H9 (cell line): ENCODE measurements at regions not wholly inside any gene's neighbourhood (a gene's known extent, or its start where the extent isn't known, plus 50 kb on each side); places are given as distances from the start of the nearest gene placed in this dataset.

Experiments
- DNase-seq: peaks from one replicate; pipeline ENCODE4 v3.0.0-alpha.2; 2017
- H2AFZ ChIP-seq: one replicate; pipeline ENCODE4 v1.6.1; 2013; ENCODE audit warnings: mild to moderate bottlenecking, low read length, control low read depth, moderate library complexity
- H2AK5ac ChIP-seq: 2 replicates; pipeline ENCODE4 v1.6.1; 2013; ENCODE audit warnings: low read length, control low read depth, mixed read lengths; ENCODE audit not compliant: insufficient read length
- H2BK120ac ChIP-seq: one replicate; pipeline ENCODE4 v1.6.1; 2013; ENCODE audit warnings: low read depth, mild to moderate bottlenecking, low read length, control low read depth, inconsistent platforms; ENCODE audit not compliant: poor library complexity, severe bottlenecking
- H2BK12ac ChIP-seq: 2 replicates; pipeline ENCODE4 v1.6.1; 2013; ENCODE audit warnings: low read length, control low read depth, mixed read lengths, low read depth; ENCODE audit not compliant: insufficient read length
- H2BK15ac ChIP-seq: 2 replicates; pipeline ENCODE4 v1.6.1; 2013; ENCODE audit warnings: low read depth, low read length, control low read depth
- H2BK20ac ChIP-seq: one replicate; pipeline ENCODE4 v1.6.1; 2013; ENCODE audit warnings: low read depth, mild to moderate bottlenecking, low read length, control low read depth, inconsistent platforms; ENCODE audit not compliant: poor library complexity, severe bottlenecking
- H2BK5ac ChIP-seq: 2 replicates; pipeline ENCODE4 v1.6.1; 2013; ENCODE audit warnings: low read length, control low read depth, mixed read lengths; ENCODE audit not compliant: insufficient read length
- H3K14ac ChIP-seq: 2 replicates; pipeline ENCODE4 v1.6.1; 2013; ENCODE audit warnings: low read length, control low read depth; ENCODE audit not compliant: insufficient read depth
- H3K18ac ChIP-seq: 2 replicates; pipeline ENCODE4 v1.6.1; 2013; ENCODE audit warnings: low read depth, mild to moderate bottlenecking, mixed read lengths, low read length, control low read depth; ENCODE audit not compliant: insufficient read length
- H3K23ac ChIP-seq: 2 replicates; pipeline ENCODE4 v1.6.1; 2013; ENCODE audit warnings: low read length, control low read depth, mixed read lengths, low read depth; ENCODE audit not compliant: insufficient read length
- H3K23me2 ChIP-seq: 2 replicates; pipeline ENCODE4 v1.6.1; 2013; ENCODE audit warnings: low read depth, mild to moderate bottlenecking, mixed read lengths, low read length, control low read depth; ENCODE audit not compliant: insufficient read length, poor library complexity, severe bottlenecking
- H3K27ac ChIP-seq: 2 replicates; pipeline ENCODE4 v1.5.1; 2013; ENCODE audit warnings: low read length, control low read depth, mixed read lengths, low read depth; ENCODE audit not compliant: insufficient read length
- H3K27me3 ChIP-seq: 2 replicates; pipeline ENCODE4 v1.6.1; 2013; ENCODE audit warnings: low read length, control low read depth, inconsistent platforms; ENCODE audit not compliant: insufficient read depth
- H3K4ac ChIP-seq: 2 replicates; pipeline ENCODE4 v1.6.1; 2013; ENCODE audit warnings: low read depth, mild to moderate bottlenecking, control low read depth, inconsistent platforms, low read length, moderate library complexity
- H3K4me1 ChIP-seq: 2 replicates; pipeline ENCODE4 v1.6.1; 2013; ENCODE audit warnings: low read length, control low read depth, inconsistent platforms; ENCODE audit not compliant: insufficient read depth
- H3K4me2 ChIP-seq: 2 replicates; pipeline ENCODE4 v1.6.1; 2013; ENCODE audit warnings: low read length, control low read depth, mixed read lengths; ENCODE audit not compliant: insufficient read length, insufficient read depth
- H3K56ac ChIP-seq: 2 replicates; pipeline ENCODE4 v1.6.1; 2013; ENCODE audit warnings: low read depth, mild to moderate bottlenecking, mixed read lengths, low read length, control low read depth; ENCODE audit not compliant: insufficient read length
- H3K79me1 ChIP-seq: 2 replicates; pipeline ENCODE4 v1.6.1; 2013; ENCODE audit warnings: low read depth, mild to moderate bottlenecking, moderate library complexity, low read length, control low read depth, inconsistent platforms; ENCODE audit not compliant: insufficient read depth, poor library complexity, severe bottlenecking
- H3K79me2 ChIP-seq: 2 replicates; pipeline ENCODE4 v1.6.1; 2013; ENCODE audit warnings: low read length, control low read depth, inconsistent platforms; ENCODE audit not compliant: insufficient read depth
- H3K9ac ChIP-seq: 2 replicates; pipeline ENCODE4 v1.6.1; 2013; ENCODE audit warnings: low read length, control low read depth, mixed read lengths; ENCODE audit not compliant: insufficient read length; ENCODE audit errors: extremely low read depth
- H3K9me3 ChIP-seq: one replicate; pipeline ENCODE4 v1.6.1; 2013; ENCODE audit warnings: low read depth, low read length, inconsistent platforms; ENCODE audit not compliant: control insufficient read depth
- H3T11ph ChIP-seq: one replicate; pipeline ENCODE4 v1.6.1; 2013; ENCODE audit warnings: mild to moderate bottlenecking, low read length, control low read depth, inconsistent platforms
- H4K20me1 ChIP-seq: one replicate; pipeline ENCODE4 v1.6.1; 2013; ENCODE audit not compliant: control insufficient read depth, insufficient read length, insufficient read depth
- H4K5ac ChIP-seq: 2 replicates; pipeline ENCODE4 v1.6.1; 2013; ENCODE audit warnings: low read depth, mild to moderate bottlenecking, mixed read lengths, low read length, control low read depth; ENCODE audit not compliant: insufficient read length
- H4K8ac ChIP-seq: replicated peaks from 2 replicates; pipeline ENCODE4 v1.6.1; 2013; ENCODE audit warnings: low read length, control low read depth, mixed read lengths, low read depth; ENCODE audit not compliant: insufficient read length
- H4K91ac ChIP-seq: 2 replicates; pipeline ENCODE4 v1.6.1; 2013; ENCODE audit warnings: low read depth, mild to moderate bottlenecking, moderate library complexity, mixed read lengths, low read length, control low read depth; ENCODE audit not compliant: insufficient read length
- H3K27ac Mint-ChIP-seq, 3 experiments: 2 replicates in 2 of 3; 3 replicates in 1 of 3; pipeline ENCODE4 v1.8.0; 2020 to 2021; ENCODE audit warnings: mixed read lengths in 3 of 3, mild to moderate bottlenecking in 1 of 3, moderate library complexity in 1 of 3
- H3K27me3 Mint-ChIP-seq: 2 replicates; pipeline ENCODE4 v1.8.0; 2021; ENCODE audit warnings: low read depth, mild to moderate bottlenecking, moderate library complexity, mixed read lengths
- H3K36me3 Mint-ChIP-seq, 3 experiments: 2 replicates in 2 of 3; 3 replicates in 1 of 3; pipeline ENCODE4 v1.8.0; 2020 to 2021; ENCODE audit warnings: low read depth in 3 of 3, mixed read lengths in 3 of 3; ENCODE audit not compliant: insufficient read depth in 1 of 3
- H3K4me1 Mint-ChIP-seq, 2 experiments: 2 replicates each; pipeline ENCODE4 v1.8.0; 2020; ENCODE audit warnings: mixed read lengths in 2 of 2
- H3K4me3 Mint-ChIP-seq, 2 experiments: 2 replicates in 1 of 2; 3 replicates in 1 of 2; pipeline ENCODE4 v1.8.0; 2020 to 2021; ENCODE audit warnings: mild to moderate bottlenecking in 2 of 2, mixed read lengths in 2 of 2, moderate library complexity in 1 of 2
- H3K9me3 Mint-ChIP-seq, 2 experiments: 2 replicates in 1 of 2; 3 replicates in 1 of 2; pipeline ENCODE4 v1.8.0; 2020; ENCODE audit warnings: mild to moderate bottlenecking in 2 of 2, mixed read lengths in 2 of 2, moderate library complexity in 1 of 2
- CTCF ChIP-seq: fragments of 200-600 bp; sonication (generic); conservative IDR thresholded peaks from 3 replicates; pipeline ENCODE4 v1.8.0; 2021; ENCODE audit warnings: antibody characterized with exemption, mild to moderate bottlenecking
- WGBS: extraction: QIAGEN DNeasy Blood & Tissue Kit; methylation state at CpG from one replicate; pipeline ENCODE4 v1.1.7; 2013; ENCODE audit warnings: missing lambda C conversion rate, low lambda C conversion rate, mixed read lengths; ENCODE audit not compliant: insufficient read length; ENCODE audit errors: extremely low coverage; 5-methylcytosine and 5-hydroxymethylcytosine counted together

GRCh38 chr5:156120777-156121176 lies 206.2 kb upstream of the SGCD start:
- Histone ChIP-seq H3K14ac (no peak overlapping the region), H2AFZ (no peak overlapping the region), H4K8ac (no peak overlapping the region), H3K23me2 (no peaks in the 10 kb centered on the region), H3K79me2 (no peaks in the 10 kb centered on the region), H2BK5ac (no peak overlapping the region), H3K9ac (no peak overlapping the region), H3K56ac (no peak overlapping the region), H3K4ac (no peak overlapping the region), H4K91ac (no peak overlapping the region), H3K27me3 (no peaks in the 10 kb centered on the region), H2BK12ac (no peak overlapping the region), H4K5ac (no peak overlapping the region), H2BK15ac (no peak overlapping the region), H4K20me1 (no peaks in the 10 kb centered on the region), H3T11ph (no peak overlapping the region), H2AK5ac (no peak overlapping the region), H2BK20ac (no peak overlapping the region), H3K4me1 (0 out of 2 replicates have a peak, but pooled peaks cover 3% of the 10 kb centered on the region), H3K79me1 (no peaks in the 10 kb centered on the region), H3K4me2 (no peak overlapping the region), H3K18ac (no peak overlapping the region), H3K9me3 (no peaks in the 10 kb centered on the region), H3K27ac (no peak overlapping the region), H3K23ac (no peak overlapping the region), H2BK120ac (no peak overlapping the region)
- DNase-seq = no peak
- Mint-ChIP-seq H3K4me3 (no peak overlapping the region), H3K4me1 (peaks cover 5 to 6% of the 10 kb centered on the region in 2 experiments; a peak in 3 of 4 replicates), H3K27ac (no peak overlapping the region), H3K36me3 (no peaks in the 10 kb centered on the region), H3K27me3 (no peaks in the 10 kb centered on the region), H3K9me3 (no peaks in the 10 kb centered on the region)
- no CpG with 5 or more reads among the region's 4 CpGs for WGBS
- TF ChIP-seq CTCF = no peak
